CD14-positive monocyte (primary cell): ENCODE measurements at regions not wholly inside any gene's neighbourhood (a gene's known extent, or its start where the extent isn't known, plus 50 kb on each side); places are given as distances from the start of the nearest gene placed in this dataset.

ENCODE experiments used
- DNase-seq, 3 donors: peaks; one replicate each; pipeline ENCODE4 v3.0.0-alpha.2; 2011 to 2022
- H2AFZ ChIP-seq: 2 replicates; pipeline ENCODE4 v1.6.0; 2012; ENCODE audit warnings: mild to moderate bottlenecking, low read depth, low read length, inconsistent platforms; ENCODE audit not compliant: insufficient read depth, poor library complexity, severe bottlenecking
- H3K27ac ChIP-seq, 2 donors: 1 replicate in 1 of 2; 2 replicates in 1 of 2; pipeline ENCODE4 v1.5.1; 2012 to 2013; ENCODE audit warnings: low read length in 2 of 2, control low read depth in 1 of 2, inconsistent platforms in 1 of 2, low read depth in 1 of 2, mild to moderate bottlenecking in 1 of 2
- H3K27me3 ChIP-seq, 2 donors: one replicate each; pipeline versions ENCODE4 v1.6.0 to v1.6.1; 2011 to 2013; ENCODE audit warnings: low read length in 2 of 2; ENCODE audit not compliant: control insufficient read depth in 2 of 2, insufficient read depth in 2 of 2
- H3K36me3 ChIP-seq, 2 donors: replicated peaks in 1 of 2; 1 replicate in 1 of 2; 2 replicates in 1 of 2; pipeline versions ENCODE4 v1.5.1 to v1.6.1; 2012 to 2013; ENCODE audit warnings: low read length in 2 of 2, control low read depth in 1 of 2, inconsistent platforms in 1 of 2, mild to moderate bottlenecking in 1 of 2; ENCODE audit not compliant: insufficient read depth in 2 of 2, control insufficient read depth in 1 of 2
- H3K4me1 ChIP-seq, 2 donors: 1 replicate in 1 of 2; 2 replicates in 1 of 2; pipeline versions ENCODE4 v1.5.1 to v1.6.1; 2012 to 2013; ENCODE audit warnings: low read length in 2 of 2, control low read depth in 1 of 2, inconsistent platforms in 1 of 2, mild to moderate bottlenecking in 1 of 2, moderate library complexity in 1 of 2; ENCODE audit not compliant: insufficient read depth in 2 of 2, control insufficient read depth in 1 of 2
- H3K4me2 ChIP-seq: replicated peaks from 2 replicates; pipeline ENCODE3; 2012; ENCODE audit warnings: low read length, moderate library complexity, mild to moderate bottlenecking; ENCODE audit not compliant: poor library complexity, severe bottlenecking; ENCODE audit errors: extremely low read depth
- H3K4me3 ChIP-seq, 3 experiments: fragments of 200-600 bp in 1 of 3; sonication (generic) in 1 of 3; replicated peaks in 1 of 3; 1 replicate in 2 of 3; 2 replicates in 1 of 3; pipeline ENCODE4 v1.5.1; 2011 to 2013; ENCODE audit warnings: low read length in 3 of 3, mild to moderate bottlenecking in 3 of 3, control low read depth in 2 of 3, low read depth in 2 of 3, inconsistent platforms in 1 of 3, moderate library complexity in 1 of 3
- H3K79me2 ChIP-seq: 2 replicates; pipeline ENCODE4 v1.6.0; 2012; ENCODE audit warnings: mild to moderate bottlenecking, control low read depth, inconsistent platforms, low read length, moderate library complexity; ENCODE audit not compliant: insufficient read depth
- H3K9ac ChIP-seq: 2 replicates; pipeline ENCODE4 v1.6.0; 2017; ENCODE audit warnings: low read length, mild to moderate bottlenecking; ENCODE audit not compliant: insufficient read depth, poor library complexity, severe bottlenecking
- H3K9me3 ChIP-seq, 2 donors: replicated peaks in 1 of 2; 1 replicate in 1 of 2; 2 replicates in 1 of 2; pipeline versions ENCODE4 v1.5.1 to v1.6.1; 2012 to 2013; ENCODE audit warnings: low read length in 2 of 2, control low read depth in 1 of 2; ENCODE audit not compliant: control insufficient read depth in 1 of 2, insufficient read depth in 1 of 2
- H4K20me1 ChIP-seq: 2 replicates; pipeline ENCODE4 v1.6.0; 2012; ENCODE audit warnings: mild to moderate bottlenecking, low read length, control low read depth, moderate library complexity; ENCODE audit not compliant: insufficient read depth
- H3K27ac Mint-ChIP-seq, 7 donors: one replicate each; pipeline ENCODE4 v1.8.0; 2020; ENCODE audit warnings: mild to moderate bottlenecking in 7 of 7, mixed read lengths in 7 of 7, moderate library complexity in 6 of 7, inconsistent platforms in 2 of 7
- H3K27me3 Mint-ChIP-seq, 3 donors: one replicate each; pipeline ENCODE4 v1.8.0; 2021 to 2022; ENCODE audit warnings: low read depth in 3 of 3, mild to moderate bottlenecking in 3 of 3, mixed read lengths in 3 of 3, moderate library complexity in 3 of 3, inconsistent platforms in 1 of 3
- H3K36me3 Mint-ChIP-seq, 2 donors: one replicate each; pipeline ENCODE4 v1.8.0; 2020; ENCODE audit warnings: mixed read lengths in 2 of 2, inconsistent platforms in 1 of 2, mild to moderate bottlenecking in 1 of 2
- H3K4me1 Mint-ChIP-seq: one replicate; pipeline ENCODE4 v1.8.0; 2020; ENCODE audit warnings: mild to moderate bottlenecking, mixed read lengths
- H3K4me3 Mint-ChIP-seq, 2 donors: one replicate each; pipeline ENCODE4 v1.8.0; 2020; ENCODE audit warnings: mild to moderate bottlenecking in 2 of 2, mixed read lengths in 2 of 2, moderate library complexity in 1 of 2
- H3K9me3 Mint-ChIP-seq, 7 donors: one replicate each; pipeline ENCODE4 v1.8.0; 2020 to 2022; ENCODE audit warnings: mixed read lengths in 7 of 7, mild to moderate bottlenecking in 6 of 7, moderate library complexity in 6 of 7, inconsistent platforms in 2 of 7
- WGBS: methylation state at CpG from one replicate; pipeline ENCODE4 v1.1.5; 2013; ENCODE audit warnings: missing lambda C conversion rate; ENCODE audit not compliant: insufficient coverage; 5-methylcytosine and 5-hydroxymethylcytosine counted together
- intact Hi-C, 2 donors: fragments of 100-400 bp; cut with micrococcal nuclease; formaldehyde crosslinking; loops; one replicate each; pipeline versions ENCODE4 v1.15.0 to v1.15.1; 2023
- TF ChIP-seq, protein P1 (sequence below): fragments of 200-600 bp; IDR thresholded peaks from one replicate; pipeline ENCODE4 v1.8.0; 2022; ENCODE audit warnings: antibody characterized with exemption, mild to moderate bottlenecking

DNA sequence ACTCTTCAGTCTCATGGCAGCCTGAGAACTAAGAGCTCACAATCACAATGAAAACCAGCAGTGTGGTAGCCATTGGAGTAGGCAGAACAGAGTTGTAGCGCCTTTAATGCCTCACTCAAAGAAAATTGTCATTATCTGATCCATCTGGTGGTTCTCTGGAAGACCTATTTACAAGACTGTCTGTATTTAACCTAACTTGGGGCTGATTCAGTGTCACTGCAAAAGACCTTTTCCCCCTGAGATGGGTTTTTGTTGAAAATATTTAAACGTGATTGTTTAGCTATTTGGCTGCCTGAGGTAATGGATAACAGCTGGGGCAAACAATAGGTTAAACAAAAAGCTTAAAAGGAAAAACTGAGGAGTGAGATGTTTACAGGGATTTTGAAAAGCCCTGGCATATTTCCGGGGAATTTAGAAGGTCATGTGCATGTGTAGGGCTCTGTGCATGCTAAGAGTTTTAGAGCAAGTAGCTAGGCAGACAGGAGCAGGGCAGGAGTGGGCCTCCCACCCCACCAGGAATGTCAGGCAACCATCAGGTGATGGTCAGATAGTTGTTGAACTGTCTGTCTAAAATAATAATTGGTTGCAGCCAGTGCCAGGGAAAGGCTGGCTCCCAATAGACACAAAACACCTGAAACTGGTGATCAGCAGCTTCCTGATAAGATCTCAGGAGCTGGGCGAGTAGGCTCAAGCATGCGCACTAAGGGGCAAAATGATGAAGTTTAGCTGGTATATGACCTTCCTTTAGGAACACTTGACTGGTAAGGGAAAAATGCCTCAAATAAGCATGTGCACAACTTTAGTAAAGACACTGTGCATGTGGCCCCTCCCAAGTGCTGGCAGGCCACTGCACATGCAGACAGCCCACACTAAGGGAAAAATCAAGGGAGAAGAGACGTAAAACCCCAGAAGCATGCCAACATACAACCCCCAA lies 70.8 kb upstream of the AKIRIN2 start:
- Histone ChIP-seq H3K79me2 (no peaks in the 10 kb centered on the region), H3K9me3 (no peaks in the 10 kb centered on the region), H4K20me1 (no peaks in the 10 kb centered on the region), H3K4me3 (no peak overlapping the region), H3K27me3 (no peaks in the 10 kb centered on the region), H3K9ac (no peak overlapping the region), H3K4me2 (no peak overlapping the region), H3K36me3 (no peaks in the 10 kb centered on the region), H2AFZ (no peak overlapping the region), H3K4me1 (peaks cover 3 to 4% of the 10 kb centered on the region in 2 donors), H3K27ac (no peak overlapping the region)
- TF ChIP-seq, protein P1, sequence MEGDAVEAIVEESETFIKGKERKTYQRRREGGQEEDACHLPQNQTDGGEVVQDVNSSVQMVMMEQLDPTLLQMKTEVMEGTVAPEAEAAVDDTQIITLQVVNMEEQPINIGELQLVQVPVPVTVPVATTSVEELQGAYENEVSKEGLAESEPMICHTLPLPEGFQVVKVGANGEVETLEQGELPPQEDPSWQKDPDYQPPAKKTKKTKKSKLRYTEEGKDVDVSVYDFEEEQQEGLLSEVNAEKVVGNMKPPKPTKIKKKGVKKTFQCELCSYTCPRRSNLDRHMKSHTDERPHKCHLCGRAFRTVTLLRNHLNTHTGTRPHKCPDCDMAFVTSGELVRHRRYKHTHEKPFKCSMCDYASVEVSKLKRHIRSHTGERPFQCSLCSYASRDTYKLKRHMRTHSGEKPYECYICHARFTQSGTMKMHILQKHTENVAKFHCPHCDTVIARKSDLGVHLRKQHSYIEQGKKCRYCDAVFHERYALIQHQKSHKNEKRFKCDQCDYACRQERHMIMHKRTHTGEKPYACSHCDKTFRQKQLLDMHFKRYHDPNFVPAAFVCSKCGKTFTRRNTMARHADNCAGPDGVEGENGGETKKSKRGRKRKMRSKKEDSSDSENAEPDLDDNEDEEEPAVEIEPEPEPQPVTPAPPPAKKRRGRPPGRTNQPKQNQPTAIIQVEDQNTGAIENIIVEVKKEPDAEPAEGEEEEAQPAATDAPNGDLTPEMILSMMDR, result no peak
- peaks cover 4% of the 10 kb centered on the region for H3K4me1 Mint-ChIP-seq
- H3K4me3 Mint-ChIP-seq, result no peak overlapping the region
- peaks cover 0 to under 1% (median 0%) of the 10 kb centered on the region in 7 donors for H3K9me3 Mint-ChIP-seq
- H3K36me3 Mint-ChIP-seq, result no peaks in the 10 kb centered on the region
- DNase-seq, result no peak
- peaks cover 0 to 3% (median 0%) of the 10 kb centered on the region in 3 donors for H3K27me3 Mint-ChIP-seq
- intact Hi-C loops, result no loop called here
- WGBS, result 98% methylated on average over 6 of the region's 6 CpGs
- no peak overlapping the region for H3K27ac Mint-ChIP-seq

DNA sequence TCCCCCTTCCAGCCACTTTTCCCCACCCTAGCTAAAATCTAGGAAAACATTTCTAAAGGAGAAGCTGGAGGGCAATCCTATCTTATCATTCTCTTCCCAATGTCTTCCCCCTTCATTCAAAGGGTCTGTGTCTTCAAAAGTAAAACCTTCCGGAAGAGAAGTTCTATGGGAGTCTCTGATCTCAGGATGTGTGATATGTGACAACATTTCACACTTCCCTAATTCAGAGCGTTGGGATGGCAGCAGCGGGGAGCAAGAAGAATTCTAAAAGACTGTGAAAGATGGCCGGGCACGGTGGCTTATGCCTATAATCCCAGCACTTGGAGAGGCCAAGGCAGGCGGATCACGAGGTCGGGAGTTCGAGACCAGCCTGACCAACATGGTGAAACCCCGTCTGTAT lies 65.4 kb upstream of the AKIRIN2 start:
- H3K4me3 Mint-ChIP-seq, result peak overlapping the region in 1 of 2 donors; percentile 36
- H2AFZ ChIP-seq, result peak overlapping the region; percentile 54
- peak; percentile 12 to 43 (median 39) for DNase-seq
- TF ChIP-seq, protein P1, result no peak
- H3K27me3 Mint-ChIP-seq, result peaks cover 0 to 3% (median 0%) of the 10 kb centered on the region in 3 donors
- no peaks in the 10 kb centered on the region for H4K20me1 ChIP-seq
- peaks cover 15% of the 10 kb centered on the region for H3K4me1 Mint-ChIP-seq
- H3K4me3 ChIP-seq, result no peak overlapping the region
- H3K4me2 ChIP-seq, result peak overlapping the region; percentile 34
- no peaks in the 10 kb centered on the region for H3K27me3 ChIP-seq
- H3K79me2 ChIP-seq, result no peaks in the 10 kb centered on the region
- H3K9me3 ChIP-seq, result no peaks in the 10 kb centered on the region
- H3K4me1 ChIP-seq, result peaks cover 10 to 14% of the 10 kb centered on the region in 2 donors
- intact Hi-C loops, result no loop called here
- H3K27ac ChIP-seq, result peak overlapping the region in 1 of 2 donors; percentile 63
- H3K9ac ChIP-seq, result no peak overlapping the region
- peak overlapping the region; percentile 48 to 90 (median 67) for H3K27ac Mint-ChIP-seq
- H3K36me3 Mint-ChIP-seq, result peaks cover 3 to 4% of the 10 kb centered on the region in 2 donors
- WGBS, result 70% methylated on average over 8 of the region's 10 CpGs
- H3K36me3 ChIP-seq, result no peaks in the 10 kb centered on the region
- H3K9me3 Mint-ChIP-seq, result peaks cover 0 to 6% (median 0%) of the 10 kb centered on the region in 7 donors
